ENCODE measurements at regions not wholly inside any gene's neighbourhood (a gene's known extent, or its start where the extent isn't known, plus 50 kb on each side); places are given as distances from the start of the nearest gene placed in this dataset.
"Not testable (repeated sequence)": the region's sequence is repeated elsewhere in the genome, so short reads cannot be mapped to it uniquely, and the experiment has no call there.

DNA sequence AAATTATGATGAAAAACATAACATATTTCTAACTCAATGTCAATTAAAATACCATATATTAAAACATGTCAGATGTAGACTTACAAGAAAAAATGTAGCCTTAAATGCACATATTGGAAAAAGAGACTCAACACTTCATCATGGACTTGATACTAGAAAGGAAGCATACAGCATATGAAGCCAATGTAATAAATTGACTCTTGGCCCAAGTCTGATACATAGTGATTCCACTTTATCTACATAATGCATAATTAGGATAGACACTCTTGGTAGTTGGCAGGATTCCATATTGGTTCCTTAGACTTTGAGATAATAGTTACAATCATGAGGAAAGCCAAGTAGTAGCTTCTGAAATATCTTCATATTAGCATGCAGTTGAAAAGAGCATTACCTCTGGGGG is 1067.0 kb downstream of the PCDH17 start:
- Histone ChIP-seq H3K36me3 (no peaks in the 10 kb centered on the region), H3K4me3 (ENCODE audit: low read depth, low read length) (no peak overlapping the region), H3K27me3 (no peaks in the 10 kb centered on the region), H3K9me3 (no peaks in the 10 kb centered on the region), H3K4me1 (0 out of 2 replicates have a peak, but pooled peaks cover 2% of the 10 kb centered on the region)
- DNase-seq, result no peak
- TF ChIP-seq, protein P1, sequence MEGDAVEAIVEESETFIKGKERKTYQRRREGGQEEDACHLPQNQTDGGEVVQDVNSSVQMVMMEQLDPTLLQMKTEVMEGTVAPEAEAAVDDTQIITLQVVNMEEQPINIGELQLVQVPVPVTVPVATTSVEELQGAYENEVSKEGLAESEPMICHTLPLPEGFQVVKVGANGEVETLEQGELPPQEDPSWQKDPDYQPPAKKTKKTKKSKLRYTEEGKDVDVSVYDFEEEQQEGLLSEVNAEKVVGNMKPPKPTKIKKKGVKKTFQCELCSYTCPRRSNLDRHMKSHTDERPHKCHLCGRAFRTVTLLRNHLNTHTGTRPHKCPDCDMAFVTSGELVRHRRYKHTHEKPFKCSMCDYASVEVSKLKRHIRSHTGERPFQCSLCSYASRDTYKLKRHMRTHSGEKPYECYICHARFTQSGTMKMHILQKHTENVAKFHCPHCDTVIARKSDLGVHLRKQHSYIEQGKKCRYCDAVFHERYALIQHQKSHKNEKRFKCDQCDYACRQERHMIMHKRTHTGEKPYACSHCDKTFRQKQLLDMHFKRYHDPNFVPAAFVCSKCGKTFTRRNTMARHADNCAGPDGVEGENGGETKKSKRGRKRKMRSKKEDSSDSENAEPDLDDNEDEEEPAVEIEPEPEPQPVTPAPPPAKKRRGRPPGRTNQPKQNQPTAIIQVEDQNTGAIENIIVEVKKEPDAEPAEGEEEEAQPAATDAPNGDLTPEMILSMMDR (IDR thresholded peaks at IDR 0.05; ENCODE audit: low read depth, low read length), result no peak

DNA sequence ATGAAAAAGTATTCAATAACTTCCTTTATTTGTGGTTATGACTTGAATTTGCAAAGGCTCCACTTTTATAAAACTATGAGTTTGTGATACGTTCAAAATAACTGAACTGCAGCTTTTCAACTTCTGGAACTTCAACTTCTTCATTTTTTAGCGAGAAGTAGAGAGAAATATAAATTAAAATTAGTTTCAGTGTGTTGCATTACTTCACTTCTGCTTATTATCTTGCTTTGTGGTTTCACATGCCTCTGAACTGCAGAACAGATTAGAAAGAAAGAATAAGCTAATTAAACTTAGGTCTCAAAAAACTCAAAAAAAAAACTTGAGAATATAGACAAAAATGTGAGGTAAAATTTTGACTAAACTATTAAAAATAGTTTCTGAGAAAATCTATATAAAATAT is 1073.4 kb downstream of the PCDH17 start:
- DNase-seq, result no peak
- Histone ChIP-seq H3K4me3 (ENCODE audit: low read depth, low read length) (no peak overlapping the region), H3K36me3 (no peaks in the 10 kb centered on the region), H3K4me1 (no peaks in the 10 kb centered on the region), H3K27me3 (no peaks in the 10 kb centered on the region), H3K9me3 (no peaks in the 10 kb centered on the region)
- TF ChIP-seq, protein P1 (IDR thresholded peaks at IDR 0.05; ENCODE audit: low read depth, low read length), result no peak

DNA sequence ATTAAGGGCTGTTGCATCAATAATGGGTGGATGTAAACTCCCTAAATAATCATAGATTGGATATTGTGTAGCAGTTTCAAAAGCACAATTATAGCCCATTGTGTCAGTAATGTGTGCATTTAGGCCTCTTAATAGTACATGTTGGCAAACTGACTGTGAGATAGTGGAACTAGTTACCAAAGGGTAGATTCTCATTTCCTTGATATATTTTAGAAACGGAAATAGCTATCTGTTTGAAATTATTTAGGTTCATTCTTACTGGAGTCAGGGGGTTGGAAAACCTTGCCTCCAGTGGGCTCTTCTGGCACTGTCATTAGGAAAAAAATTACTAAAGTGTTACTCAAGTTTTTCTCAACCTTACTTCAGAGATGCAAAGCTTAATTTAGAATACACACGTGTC is 1074.9 kb downstream of the PCDH17 start:
- Histone ChIP-seq H3K4me1 (no peaks in the 10 kb centered on the region), H3K9me3 (no peaks in the 10 kb centered on the region), H3K27me3 (no peaks in the 10 kb centered on the region), H3K4me3 (ENCODE audit: low read depth, low read length) (no peak overlapping the region), H3K36me3 (no peaks in the 10 kb centered on the region)
- DNase-seq, result no peak
- TF ChIP-seq, protein P1 (IDR thresholded peaks at IDR 0.05; ENCODE audit: low read depth, low read length), result no peak

DNA sequence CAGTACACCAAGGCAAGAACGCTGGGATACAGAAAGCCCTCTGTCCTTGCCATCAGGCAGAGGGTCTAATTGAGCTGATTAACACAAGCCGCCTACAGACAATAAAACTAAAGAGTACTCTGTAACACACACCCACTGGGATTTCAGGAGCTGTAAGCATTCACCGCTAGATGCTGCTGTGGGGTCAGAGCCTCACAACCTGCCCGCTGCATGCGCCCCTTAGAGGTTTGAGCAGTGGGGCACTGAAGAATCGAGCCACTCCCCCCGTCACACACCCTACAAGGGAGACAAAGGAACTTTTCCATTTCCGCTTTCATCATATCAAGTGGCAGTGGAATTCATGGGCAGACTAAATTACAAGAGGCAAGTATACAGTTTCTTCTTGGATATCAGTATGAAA is 1080.6 kb downstream of the PCDH17 start:
- no peak for DNase-seq

DNA sequence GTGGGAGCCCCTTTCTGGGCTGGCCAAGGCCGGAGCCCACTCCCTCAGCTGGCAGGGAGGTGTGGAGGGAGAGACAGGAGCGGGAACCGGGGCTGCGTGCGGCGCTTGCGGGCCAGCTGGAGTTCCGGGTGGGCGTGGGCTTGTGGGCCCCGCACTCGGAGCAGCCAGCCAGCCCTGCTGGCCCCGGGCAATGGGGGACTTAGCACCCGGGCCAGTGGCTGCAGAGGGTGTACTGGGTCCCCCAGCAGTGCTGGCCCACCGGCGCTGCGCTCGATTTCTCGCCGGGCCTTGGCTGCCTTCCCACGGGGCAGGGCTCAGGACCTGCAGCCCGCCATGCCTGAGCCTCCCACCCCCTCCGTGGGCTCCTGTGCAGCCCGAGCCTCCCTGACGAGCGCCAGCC is 1082.5 kb downstream of the PCDH17 start:
- not testable (repeated sequence) for H3K9me3 ChIP-seq; H3K4me3 ChIP-seq (ENCODE audit: low read depth, low read length); H3K27me3 ChIP-seq; H3K4me1 ChIP-seq; H3K36me3 ChIP-seq; DNase-seq

More for the DNA sequence above, 1080.6 kb downstream of the PCDH17 start:
- no peaks in the 10 kb centered on the region for H3K4me1 ChIP-seq
- no peaks in the 10 kb centered on the region for H3K27me3 ChIP-seq
- H3K36me3 ChIP-seq, result no peaks in the 10 kb centered on the region
- no peak overlapping the region for H3K4me3 ChIP-seq (ENCODE audit: low read depth, low read length)
- TF ChIP-seq, protein P1 (IDR thresholded peaks at IDR 0.05; ENCODE audit: low read depth, low read length), result no peak
- H3K9me3 ChIP-seq, result peaks cover 3% of the 10 kb centered on the region; the same call in 1 of the 2 replicates

DNA sequence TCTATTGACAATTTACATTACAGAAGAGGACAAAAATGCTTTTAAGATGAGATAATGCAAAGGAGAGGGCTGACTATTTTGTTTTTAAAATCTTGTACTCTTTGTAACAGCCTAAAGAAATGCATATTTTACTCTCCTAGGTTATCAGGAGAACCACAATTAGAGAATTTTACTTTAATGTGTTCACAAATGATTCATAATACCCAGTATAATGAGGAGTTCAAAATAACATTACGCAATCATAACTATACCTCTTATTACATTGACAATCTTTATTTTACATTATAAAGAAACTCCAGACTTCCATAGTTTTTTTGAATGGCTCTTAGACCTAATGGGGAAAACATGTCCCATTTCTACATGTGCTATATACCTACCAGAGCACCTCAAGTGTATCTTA is 1089.7 kb downstream of the PCDH17 start:
- no peaks in the 10 kb centered on the region for H3K36me3 ChIP-seq
- no peaks in the 10 kb centered on the region for H3K27me3 ChIP-seq
- no peaks in the 10 kb centered on the region for H3K9me3 ChIP-seq
- TF ChIP-seq, protein P1 (IDR thresholded peaks at IDR 0.05; ENCODE audit: low read depth, low read length), result no peak
- H3K4me3 ChIP-seq (ENCODE audit: low read depth, low read length), result no peak overlapping the region
- no peak for DNase-seq
- H3K4me1 ChIP-seq, result no peaks in the 10 kb centered on the region

DNA sequence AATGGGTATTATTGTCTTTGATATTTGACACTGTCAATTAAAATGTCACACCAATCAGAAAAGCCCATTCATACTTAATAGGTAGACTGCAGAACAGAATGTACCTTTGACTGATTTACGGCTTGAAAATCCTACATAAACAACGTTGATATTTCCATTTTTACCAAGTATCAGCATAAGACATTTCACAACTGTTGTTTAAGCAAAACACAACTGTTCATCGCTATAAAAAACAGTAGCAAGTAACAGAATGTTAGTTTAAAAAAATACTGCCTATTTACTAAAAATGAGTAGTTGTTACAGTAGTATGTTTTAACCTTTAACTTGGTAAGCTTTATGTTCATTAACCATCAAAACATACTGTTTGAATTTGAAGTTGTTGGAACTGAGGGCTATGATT is 1096.6 kb downstream of the PCDH17 start:
- TF ChIP-seq, protein P1 (IDR thresholded peaks at IDR 0.05; ENCODE audit: low read depth, low read length), result no peak

More for the DNA sequence above, 1096.6 kb downstream of the PCDH17 start:
- no peak for DNase-seq
- Histone ChIP-seq H3K9me3 (no peaks in the 10 kb centered on the region), H3K27me3 (no peaks in the 10 kb centered on the region), H3K4me1 (no peaks in the 10 kb centered on the region), H3K4me3 (ENCODE audit: low read depth, low read length) (no peak overlapping the region), H3K36me3 (no peaks in the 10 kb centered on the region)

Measured in BE2C (cell line).